ENCODE measurements at regions not wholly inside any gene's neighbourhood (a gene's known extent, or its start where the extent isn't known, plus 50 kb on each side); places are given as distances from the start of the nearest gene placed in this dataset.

- TF ChIP-seq GATA2 (IDR thresholded peaks at IDR 0.05; ENCODE audit: low read depth, low read length) (no peak), GATA3 (IDR thresholded peaks at IDR 0.05; ENCODE audit: low read depth, low read length) (no peak)
These were observed 303.8 kb downstream of the BTG1 start for GRCh38 chr12:91841822-91842221.
